Fibroblast of peridontal ligament (primary cell): ENCODE measurements at regions not wholly inside any gene's neighbourhood (a gene's known extent, or its start where the extent isn't known, plus 50 kb on each side); places are given as distances from the start of the nearest gene placed in this dataset.

Experiments
- DNase-seq: peaks from one replicate; pipeline ENCODE4 v3.0.0-alpha.2; 2010; ENCODE audit errors: extremely low read depth

DNA sequence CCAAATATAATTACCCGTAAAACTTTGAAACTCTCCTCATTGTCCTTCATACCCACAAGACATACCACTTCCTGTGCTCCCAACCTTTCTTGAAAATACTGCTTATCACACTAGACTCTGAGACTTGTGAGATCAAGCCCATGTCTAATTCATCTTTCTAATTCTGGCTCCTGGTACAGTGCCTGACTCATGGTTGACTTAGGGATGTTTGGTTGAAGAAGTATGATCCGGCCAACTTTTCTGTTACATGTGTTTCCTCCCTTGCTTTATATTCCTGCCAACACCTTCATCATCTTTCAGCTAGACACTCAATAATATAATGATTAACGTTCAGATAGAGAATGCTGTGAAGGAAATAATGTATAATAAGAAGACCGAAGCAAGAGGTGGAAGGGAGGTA is 58.2 kb downstream of the MEX3B start:
- no peak for DNase-seq

DNA sequence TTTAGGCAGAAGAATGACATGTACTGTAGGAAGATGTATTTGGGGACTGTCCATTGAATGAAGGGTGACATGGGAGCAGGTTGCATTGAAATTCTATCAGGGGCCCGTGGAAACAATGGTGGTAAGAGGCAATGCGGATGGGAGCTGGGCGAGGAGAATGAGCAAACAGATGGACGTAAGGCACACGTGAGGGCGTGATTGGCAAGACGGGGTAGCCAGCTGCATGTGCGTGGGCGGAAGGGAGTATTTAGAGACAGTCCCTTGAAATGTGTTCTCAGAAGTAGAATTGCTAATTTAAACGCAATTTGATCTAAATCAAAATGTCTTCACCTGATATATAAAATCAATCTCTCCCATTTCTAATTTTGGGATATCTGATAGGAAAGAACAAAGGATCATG is 62.3 kb downstream of the MEX3B start:
- no peak for DNase-seq

DNA sequence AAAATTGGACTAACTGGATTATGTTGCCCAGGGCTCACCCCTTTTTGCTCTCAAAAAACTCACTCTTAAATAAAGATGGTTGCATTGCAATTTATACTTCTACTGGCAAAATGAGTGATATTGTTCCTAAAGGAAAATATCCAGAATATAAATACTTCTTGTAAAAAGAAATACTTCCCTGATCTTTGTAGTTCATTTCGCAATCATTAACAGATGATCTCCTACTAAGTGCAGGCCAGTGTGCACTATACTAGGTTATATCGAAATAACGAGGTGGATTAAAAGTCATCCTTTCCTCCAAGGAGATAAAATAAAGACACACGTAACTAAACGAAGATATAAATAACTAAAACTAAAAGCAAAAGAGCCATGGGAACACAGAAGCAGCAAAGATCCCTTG is 63.0 kb downstream of the MEX3B start:
- DNase-seq, result no peak

DNA sequence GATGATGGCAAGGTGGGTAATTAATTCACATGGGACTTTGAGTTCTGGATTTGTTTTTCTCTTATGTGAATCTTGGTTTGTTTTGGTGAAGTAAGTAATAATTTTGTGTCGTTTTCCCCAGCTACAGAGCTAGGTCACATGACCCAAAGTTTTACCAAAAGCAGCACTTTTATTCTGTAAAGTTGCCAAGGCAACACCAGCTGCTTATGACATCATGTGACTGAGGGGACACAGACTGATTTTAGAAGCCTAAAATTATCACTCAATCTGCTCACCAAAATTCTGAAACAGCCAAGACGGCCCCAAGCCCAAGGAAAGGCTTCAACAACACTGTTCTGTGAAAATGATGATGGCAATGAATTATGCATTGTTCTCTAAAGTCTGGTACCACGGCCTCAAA is 63.9 kb downstream of the MEX3B start:
- DNase-seq, result no peak

DNA sequence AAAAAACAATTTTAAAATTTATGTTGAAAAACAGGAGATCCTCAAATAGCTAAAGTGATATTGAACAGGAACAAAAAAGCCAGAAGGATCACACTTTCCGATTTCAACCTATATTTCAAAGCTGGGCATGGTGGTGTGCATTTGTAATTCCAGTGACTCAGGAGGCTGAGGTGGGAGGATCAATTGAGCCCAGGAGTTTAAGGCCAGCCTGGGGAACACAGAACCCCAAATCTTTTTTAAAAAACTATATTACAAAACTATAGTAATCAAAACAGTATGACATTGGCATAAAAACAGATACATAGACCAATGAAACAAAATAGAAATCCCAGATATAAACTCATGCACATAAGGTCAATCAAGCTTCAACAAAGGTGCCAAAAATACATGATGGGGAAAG is 68.4 kb downstream of the MEX3B start:
- DNase-seq, result no peak

DNA sequence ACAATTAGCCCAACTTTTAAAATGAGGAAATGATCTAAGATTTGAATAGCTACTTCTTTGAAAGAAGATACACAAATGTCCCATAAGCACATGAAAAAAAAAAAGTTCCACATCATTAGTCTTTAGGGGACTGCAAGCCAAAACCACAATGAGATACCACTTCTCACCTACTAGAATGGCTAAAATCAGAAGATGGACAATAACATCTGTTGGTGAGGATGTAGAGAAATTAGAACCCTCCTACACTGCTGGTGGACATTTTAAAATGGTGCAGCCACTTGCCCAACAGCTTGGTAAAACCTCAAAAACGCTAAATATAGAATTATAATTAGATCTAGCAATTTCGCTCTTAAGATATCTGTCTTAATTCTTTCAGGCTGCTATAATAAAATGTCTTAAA is 77.1 kb downstream of the MEX3B start:
- DNase-seq, result no peak

DNA sequence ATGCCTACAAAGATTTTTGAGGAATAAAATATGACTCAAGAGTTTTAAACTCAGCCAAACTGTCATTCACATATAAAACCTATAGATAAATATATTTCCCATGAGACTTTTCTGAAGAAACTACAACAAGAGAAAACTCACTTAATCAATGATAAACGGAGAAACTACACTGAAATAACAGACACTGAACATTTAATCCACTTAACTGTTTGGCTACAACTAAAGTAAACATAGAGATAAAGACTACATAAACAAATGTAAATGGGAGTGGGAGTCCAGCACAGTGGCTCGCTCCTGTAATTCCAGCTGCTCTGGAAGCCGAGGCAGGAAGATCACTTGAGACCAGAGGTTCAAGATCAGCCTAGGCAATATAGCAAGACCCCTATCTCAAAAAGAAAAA is 79.2 kb downstream of the MEX3B start:
- DNase-seq, result no peak

DNA sequence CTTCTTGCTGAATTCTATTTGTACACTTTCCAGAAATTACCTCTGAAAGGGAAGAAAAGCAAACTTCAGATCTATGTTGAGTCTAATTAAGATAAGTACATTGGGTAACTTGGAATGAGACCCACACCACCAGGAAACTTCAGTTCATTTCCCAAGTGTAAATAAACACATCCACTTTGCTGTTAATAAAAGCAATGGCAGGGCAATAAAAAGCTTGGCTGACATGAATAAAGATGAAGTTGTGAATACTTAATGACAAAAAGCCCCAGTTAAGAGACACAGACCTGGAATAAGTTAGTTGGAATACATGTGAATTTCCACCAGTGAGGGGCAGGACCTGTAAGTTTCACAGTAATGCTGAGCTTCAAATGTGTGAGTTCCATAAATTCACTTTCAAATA is 83.3 kb downstream of the MEX3B start:
- DNase-seq, result no peak

DNA sequence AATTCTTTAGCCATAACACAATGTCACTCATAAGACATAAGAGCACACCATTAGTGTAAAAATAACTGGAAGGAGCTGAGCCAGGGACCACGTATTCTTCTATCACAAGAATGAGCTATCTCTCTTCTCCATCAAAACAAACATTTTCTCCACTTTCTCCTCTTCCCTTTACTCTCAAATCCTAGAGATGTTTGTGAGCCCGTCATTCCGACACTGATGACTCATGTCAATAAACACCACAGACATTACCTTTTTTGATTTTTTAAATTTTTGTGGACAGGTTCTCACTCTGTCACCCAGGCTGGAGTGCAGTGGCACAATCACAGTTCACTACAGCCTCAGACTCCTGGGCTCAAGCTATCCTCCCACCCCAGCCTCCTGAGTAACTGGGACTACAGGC is 86.6 kb downstream of the MEX3B start:
- no peak for DNase-seq

DNA sequence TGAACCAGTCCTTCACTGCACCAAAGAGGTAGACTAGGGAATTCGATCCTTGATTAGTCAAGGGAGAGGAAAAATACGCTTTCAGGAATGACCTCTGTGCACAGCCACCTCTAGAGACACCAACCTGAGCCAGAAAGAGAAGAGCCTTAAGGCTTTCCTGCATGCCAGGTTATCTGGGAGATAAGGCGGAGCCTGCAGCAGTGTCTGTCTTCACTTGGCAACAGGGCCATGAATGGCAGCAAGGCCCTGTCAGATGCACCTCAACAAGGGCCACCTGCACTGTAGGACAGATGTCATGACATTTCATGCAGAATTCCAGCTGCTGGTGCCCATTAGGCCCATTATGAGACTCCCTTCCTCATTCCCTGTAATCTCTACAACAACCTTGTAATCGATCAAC is 88.1 kb downstream of the MEX3B start:
- no peak for DNase-seq

DNA sequence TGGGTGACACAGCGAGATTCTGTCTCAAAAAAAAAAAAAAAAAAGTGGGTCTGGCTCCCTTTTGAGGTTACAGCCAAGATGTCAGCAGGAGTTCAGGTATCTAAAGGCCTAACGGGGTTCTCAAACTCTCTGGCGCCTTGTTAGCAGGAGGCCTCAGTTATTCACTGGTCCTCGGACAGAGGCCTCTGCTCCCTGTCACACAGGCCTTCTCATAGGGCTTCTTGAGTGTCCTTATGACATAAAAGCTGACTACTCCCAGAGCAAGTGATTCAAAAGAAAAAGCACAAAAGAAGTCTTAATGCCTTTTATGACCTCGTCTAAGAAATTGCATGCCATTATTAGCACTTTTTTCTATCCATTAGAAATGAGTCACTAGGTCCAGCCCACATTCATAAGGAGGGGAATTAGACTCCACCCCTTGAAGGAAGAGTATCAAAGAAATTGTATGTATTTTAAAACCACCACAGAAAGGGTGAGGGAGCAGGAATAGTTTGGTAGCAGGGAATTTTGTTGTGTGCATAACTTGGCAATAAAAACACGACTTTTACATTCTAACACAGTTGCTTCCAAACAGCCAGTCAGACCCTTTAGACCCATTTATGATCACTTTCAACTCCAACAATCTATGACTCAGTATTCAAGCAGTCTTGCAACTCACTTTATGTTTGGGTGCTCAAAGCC is 90.3 kb downstream of the MEX3B start:
- DNase-seq, result no peak

DNA sequence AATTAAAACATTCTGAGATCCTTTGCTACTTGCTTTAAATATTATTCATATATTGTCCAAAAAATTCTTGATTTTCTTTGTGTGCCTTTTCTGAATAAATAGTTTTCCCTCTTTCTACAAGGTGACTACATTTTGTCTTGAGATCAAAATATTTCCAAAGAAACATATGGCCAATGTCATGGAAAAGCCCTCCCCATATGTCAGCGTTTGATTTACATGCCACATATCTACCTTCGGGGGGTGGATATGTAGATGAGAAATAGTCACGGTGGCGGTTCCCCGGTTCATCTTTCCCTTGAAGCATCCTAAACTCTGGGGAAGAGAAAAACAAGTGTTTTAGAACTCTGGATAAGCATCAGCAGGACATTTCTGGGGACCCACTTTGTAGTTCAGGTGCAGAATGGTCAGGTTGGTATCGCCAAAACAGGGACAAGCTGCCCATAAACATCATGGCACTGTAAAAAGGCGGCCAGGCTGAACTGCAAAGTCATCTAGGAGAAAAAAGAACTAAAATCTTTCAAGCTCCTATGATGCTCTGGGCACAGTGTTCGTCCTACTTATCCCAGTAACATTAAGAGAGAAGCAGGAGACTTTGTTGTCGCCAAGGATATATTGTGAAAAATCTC is 91.5 kb downstream of the MEX3B start:
- DNase-seq, result no peak

DNA sequence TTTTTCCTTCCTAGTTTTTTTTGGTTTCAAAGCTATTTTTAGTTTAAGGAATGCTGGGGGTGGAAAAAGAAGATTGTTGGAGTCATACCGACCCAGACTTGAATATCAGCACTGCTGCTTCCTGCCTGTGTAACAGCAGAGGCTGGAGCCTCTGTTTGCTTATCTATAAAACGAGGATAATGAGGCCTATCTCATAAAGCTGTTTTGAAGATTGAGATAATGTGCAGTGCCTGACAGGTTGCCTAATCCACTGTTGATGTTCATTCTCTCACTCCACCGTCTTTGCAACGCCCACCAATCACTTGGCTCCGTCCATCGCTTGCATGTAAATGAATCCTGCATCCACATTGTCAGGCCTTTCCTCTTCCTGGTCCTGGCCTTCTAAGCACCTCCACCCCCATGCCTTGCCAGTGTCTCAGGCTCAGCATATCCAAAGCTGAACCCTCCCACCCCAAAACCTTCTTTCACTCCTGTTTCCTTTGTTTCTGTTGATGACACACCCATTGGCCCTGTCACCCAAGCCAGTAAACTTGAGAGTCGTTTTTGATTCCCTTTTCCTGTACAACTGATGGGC is 94.9 kb downstream of the MEX3B start:
- no peak for DNase-seq

DNA sequence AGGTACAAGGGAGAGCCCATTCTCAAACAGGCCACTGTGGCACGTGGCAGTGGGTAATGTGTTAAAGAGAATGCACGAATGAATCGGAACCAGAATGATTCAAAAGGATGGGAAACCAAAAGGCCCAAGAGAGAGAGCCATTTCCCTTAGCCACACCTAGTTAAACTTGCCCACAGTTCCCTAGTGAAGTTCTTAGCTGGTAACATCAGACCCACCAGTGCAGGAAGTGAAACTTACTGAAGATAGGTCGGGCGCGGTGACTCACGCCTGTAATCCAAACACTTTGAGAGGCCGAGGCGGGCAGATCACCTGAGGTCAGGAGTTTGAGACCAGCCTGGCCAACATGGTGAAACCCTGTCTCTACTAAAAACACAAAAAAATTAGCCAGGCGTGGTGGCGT is 97.1 kb downstream of the MEX3B start:
- DNase-seq, result no peak

DNA sequence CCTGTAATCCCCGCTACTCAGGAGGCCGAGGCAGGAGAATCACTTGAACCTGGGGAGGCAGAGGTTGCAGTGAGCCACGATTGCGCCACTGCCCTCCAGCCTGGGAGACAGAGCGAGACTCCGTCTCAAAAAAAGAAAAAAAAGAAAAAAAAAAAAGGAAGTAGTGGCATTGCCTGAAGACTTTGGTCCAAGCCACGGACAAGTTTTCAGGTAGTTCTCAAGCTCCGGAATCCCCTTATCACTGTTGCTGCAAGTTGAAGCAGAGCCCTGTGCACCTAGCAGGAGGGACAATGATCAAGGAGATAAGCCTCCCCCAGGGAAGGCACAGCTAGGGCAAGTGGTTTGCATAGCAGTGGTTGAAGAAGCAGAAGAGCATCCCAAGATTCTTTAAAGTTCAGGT is 97.6 kb downstream of the MEX3B start:
- no peak for DNase-seq

DNA sequence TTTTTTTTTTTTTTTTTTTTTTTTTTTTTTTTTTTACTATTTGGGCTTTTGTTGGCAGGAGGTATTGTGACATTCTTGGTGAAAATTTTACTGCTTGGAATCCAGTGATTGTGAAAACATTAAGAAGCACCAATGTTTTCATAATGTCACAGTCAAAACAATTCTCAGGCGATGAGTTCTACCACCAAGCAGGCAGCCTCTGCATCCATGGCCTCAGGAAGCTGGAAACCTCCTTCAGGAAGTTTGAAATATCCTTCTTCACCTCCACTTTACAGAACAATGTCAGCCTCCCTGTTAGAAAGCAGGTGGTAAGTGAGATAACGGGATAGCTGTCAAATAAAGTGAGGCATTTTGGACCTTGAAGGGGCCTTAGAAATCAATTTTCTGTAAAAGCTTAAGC is 98.3 kb downstream of the MEX3B start:
- DNase-seq, result no peak

DNA sequence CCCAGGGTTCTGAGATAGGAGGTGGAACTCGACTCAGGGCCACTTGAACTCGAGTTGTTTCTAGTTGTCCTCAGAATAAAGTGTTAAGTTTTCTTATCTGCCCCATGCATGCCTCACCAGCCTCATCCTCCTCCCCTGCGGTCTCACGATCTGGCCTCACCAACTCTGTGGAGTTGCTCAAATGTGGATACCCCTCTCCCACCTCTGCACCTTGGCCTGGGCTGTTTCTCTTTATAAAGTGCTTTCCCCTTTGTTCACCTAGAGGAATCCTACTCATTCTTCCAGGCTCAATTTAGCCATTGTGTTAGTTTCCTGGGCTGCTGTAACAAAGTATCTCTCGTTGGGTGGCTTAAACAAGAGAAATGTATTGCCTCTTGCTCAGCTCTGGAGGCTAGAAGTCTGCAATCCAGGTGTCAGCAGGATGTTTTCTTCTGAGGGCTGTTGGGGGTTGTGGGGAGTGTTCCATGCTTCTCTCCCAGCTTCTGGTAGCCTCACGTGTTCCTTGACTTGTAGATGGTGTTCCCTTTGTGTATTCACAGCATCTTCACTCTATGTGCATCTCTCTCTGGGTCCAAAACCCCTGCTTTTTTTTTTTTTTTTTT is 100.7 kb downstream of the MEX3B start:
- no peak for DNase-seq

DNA sequence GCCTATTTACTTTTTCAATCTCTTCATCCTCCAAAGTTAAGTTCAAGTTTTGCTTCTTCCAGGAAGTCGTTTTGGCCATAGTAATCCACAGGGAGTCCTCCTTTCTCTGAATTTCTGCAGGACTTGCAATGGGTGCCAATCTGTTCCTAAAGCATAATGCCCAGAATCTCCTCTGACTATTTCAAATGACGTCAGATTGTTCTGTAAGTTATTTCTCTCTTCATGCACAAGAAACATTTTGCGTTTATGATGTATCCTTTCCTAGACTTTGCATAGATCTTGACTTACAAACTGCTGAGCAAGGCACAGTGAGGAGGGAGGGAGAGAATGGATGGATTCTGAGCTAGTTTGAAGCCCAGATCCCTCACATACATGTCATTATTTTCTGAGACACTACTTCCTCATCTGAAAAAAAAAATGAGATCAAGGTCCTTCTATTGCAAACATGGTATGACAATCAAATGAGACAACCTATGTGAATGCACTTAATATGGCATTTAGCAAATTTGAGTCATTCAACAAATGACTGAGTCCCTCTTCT is 103.1 kb downstream of the MEX3B start:
- no peak for DNase-seq

DNA sequence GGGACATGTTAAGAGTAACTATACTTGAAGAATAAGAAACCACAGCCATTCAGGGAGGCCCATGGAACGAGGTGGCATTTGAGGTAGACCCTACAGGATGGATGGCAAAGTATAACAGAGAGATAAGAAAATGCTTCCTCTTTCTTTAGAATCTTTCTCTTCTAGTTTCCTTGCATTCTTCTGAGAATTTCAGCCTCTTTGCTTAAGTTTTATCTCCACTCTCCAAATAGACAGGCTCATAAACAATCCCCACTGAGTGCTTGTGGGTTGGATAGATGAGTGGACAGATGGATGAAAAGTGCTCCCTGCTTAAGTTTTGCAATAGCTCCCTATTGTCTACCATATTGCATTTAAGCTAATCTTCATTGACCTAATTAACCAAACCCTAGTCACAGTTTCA is 103.7 kb downstream of the MEX3B start:
- no peak for DNase-seq

DNA sequence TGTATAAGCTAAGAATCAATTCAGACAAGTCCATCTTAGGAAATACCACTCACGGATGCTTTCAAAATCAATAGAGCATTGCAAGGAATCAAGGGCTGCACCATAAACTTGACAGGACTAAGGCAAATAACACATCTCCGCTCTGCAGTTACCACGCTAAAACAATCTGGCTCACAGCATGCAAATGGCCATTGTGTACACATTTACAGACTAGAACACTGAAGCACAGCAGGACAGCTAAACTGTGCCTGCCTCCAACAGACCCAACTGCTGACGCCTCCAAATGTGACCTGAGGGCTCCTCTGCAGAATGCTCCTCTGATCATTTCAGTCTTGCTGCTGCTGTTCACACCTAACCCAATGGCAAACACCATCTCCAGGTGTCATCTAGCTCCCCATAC is 104.3 kb downstream of the MEX3B start:
- DNase-seq, result no peak

DNA sequence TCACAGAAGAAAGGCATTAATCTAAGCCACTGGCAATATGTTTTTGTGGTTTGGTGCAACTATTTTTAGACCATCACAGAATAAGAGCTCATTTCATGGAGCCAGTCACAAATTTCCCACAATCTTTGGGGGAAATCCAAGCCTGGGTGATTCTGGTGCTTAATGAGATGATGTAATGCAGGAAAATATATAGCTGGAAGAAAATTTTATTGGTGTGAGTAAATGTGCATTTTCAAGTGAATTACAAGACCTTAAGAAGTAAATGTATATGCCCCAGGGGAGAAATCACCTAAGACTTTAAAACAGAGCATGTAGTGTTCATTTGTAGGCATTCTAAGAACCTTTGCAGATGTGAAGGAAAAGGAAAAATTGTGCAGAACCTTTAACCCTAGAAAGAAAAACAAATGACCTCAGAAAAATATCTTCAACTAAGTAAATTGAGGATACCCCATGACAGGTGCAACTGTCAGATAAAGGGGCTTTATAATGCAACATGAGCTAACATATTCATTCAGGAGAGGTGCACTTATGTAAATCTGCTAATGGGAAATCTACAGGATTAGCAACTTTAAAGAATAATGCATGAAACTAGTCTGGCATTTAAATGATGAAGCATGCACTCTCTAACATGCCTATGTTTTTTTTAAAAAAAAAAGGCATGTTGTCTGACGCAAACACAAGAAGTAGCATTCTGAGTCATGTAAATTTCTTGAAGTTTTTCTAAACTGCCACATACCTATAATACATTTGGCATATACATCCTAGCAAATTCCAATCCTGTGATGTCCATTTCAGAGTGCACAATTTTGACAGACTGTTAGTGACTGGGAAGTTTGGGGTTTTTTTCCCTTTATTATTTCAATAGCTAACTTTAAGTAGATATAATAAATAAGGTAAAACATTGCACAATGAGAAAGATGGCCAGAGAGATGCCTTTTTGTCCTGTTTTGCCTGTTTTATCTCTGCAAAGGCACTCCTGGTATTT is 105.1 kb downstream of the MEX3B start:
- DNase-seq, result peak; percentile 29
